HG02623 (cell line): ENCODE measurements at regions not wholly inside any gene's neighbourhood (a gene's known extent, or its start where the extent isn't known, plus 50 kb on each side); places are given as distances from the start of the nearest gene placed in this dataset.
"Not testable (repeated sequence)": the region's sequence is repeated elsewhere in the genome, so short reads cannot be mapped to it uniquely, and the experiment has no call there.

Experiments
- ATAC-seq: cut with Tn5 transposase; IDR thresholded peaks from one replicate; pipeline ENCODE4 v1.9.1; 2021; ENCODE audit warnings: moderate library complexity; ENCODE audit not compliant: unreplicated experiment

DNA sequence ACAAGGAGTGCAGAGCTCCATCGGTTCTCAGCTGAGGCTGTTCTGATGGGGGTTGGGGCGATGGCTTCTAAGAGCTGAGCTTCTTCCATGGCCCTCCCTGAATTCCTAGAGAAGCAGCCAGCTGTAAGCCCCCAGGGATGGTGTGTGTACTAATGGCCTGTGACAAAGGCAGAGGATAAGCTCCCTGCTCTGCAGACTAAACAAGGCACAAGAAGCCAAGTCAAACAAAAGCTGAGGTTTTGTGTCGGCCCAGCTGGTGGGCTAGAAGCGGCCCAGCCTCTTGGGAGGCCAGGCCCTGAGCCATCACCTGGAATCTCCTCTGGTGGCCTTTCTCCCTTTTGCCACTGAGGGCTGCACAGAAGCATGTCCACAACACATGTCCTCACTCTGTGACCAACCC, 75.0 kb upstream of the XPA start:
- ATAC-seq = no peak

DNA sequence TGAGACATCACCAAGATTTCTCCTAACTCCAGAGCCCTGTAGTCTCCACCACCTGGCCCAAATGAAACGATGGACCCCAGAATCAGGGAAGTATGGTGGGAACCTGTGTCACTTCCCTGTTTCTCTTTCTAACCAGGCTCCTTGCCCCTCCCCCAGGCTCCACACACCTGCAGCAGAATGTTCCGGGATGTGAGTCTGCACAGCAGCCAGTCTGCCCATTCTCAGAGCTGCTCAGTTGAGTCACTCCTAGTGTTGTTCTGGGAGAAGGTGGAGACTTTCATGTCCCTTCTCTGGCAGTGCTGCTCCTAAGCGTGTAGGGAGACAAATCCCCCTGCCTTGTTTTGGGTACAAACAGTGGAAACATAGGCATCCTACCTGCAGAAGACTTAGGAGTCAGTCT, 76.0 kb upstream of the XPA start:
- no peak for ATAC-seq

DNA sequence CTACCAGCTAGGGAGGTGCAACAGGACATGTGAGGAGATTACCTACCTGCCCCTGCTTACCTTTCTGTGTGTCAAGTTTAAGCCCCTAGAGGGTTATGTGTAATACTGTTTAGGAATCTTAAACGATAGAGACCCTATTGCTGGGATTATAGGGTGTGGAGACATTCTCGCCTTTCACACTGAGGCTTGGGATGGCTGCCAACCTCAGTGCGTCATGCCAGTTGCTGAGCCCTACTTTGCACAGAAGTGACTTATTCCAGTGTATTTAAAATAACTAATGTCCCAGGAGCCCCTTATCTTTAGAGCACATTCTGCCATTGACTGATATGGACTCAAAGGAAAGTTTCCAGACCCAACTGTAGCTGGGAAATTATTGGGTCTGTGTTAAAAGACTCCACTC, 76.6 kb upstream of the XPA start:
- ATAC-seq = no peak

DNA sequence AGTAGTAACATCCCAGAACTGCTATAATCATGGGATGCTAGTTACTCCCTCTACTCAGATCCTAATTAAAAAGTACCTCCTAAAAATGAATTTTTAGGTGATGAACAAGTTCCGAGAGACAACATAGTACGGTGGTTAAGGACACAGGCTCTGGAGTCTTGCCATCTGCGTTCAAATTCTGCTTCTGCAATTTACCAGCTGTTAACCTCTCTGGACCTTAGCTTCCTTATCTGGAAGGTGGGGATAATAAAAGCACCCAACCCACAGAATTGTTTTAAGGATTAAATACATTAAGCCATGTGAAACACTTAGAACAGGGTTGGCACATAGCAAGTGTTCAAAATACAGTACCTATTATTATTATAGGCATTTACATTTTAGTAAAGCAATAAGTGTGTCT, 77.5 kb upstream of the XPA start:
- ATAC-seq = no peak

DNA sequence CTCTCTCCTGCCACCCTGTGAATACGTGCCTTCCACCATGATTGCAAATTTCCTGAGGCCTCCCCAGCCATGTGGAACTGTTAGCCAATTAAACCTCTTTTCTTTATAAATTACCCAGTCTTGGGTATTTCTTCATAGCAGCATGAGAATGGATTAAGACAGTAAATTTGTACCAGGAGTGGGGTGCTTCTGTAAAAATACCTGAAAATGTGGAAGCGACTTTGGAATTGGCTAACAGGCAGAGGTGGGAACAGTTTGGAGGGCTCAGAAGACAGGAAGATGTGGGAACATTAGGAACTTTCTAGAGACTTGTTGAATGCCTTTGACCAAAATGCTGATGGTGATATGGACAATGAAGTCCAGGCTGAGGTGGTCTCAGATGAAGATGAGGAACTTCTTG, 74.3 kb upstream of the FOXE1 start:
- not testable (repeated sequence) for ATAC-seq

DNA sequence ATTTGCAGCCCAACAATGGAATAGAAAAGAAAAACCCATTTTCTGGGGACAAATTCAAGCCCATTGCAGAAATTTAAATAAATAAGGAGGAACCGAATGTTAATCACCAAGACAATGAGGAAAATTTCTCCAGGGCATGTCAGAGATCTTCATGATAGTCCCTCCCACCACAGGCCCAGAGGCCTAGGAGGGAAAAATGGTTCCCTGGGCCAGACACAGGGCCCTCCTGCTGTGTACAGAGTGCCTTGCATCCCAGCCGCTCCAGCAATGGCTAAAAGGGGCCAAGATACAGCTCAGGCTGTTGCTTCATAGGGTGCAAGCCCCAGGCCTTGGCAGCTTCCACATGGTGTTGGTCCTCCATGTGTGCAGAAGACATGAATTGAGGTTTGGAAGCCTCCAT, 73.4 kb upstream of the FOXE1 start:
- no peak for ATAC-seq

DNA sequence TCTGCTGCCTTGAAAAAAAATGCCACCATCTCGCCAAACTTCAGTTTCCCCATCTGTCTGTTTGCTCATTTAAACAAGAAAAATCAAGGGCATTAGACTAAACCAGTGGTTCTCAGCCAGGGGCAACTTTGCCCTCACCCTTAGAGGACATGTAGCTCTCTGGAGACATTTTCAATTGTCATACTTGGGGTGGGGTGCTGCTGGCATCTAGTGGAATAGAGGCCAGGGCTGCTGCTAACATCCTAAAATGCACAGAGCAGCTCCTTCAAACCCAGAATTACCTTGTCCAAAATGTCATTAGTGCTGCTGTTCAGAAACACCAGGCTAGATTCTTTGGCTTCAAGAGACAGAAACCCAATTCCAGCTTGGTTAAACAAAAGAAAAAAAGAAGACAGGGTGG, 71.1 kb upstream of the FOXE1 start:
- no peak for ATAC-seq

DNA sequence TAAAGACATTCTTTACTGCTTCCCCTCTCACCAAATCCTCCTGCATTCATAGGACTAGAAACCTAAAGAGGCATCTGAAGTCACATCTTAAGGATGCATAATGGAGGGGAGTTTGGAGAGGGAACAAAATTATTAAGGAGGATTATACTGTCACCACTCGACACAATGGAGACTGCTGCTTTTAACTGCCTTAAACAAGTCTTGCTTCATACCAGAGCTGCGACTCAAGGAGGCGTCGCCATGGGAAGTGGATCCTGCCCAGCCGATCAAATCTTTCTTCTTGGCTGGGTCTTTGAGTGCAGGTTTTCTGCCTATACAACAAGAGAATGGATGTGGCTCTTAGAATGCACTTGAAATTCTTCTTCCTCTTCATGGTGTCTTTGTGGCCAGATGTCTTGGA, 66.7 kb upstream of the FOXE1 start:
- ATAC-seq = no peak

DNA sequence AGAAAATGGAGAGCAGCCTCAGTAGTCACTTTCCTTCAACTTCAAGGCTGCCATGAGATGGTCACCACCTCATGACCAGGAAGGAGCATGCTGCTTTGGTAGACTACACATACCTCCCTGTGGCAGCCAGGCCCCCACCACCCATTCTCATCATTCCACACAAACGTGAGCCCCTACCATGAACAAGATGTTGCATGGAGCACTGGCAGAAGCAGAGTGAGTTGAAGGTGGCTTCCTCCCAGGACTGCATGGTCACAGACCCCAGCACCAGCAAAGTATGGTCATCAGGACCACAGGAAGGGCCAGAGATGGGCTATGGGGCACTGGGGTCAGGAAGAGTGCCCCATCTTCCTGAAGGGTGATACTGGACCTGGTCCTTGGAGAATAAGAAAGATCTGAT, 65.5 kb upstream of the FOXE1 start:
- no peak for ATAC-seq

DNA sequence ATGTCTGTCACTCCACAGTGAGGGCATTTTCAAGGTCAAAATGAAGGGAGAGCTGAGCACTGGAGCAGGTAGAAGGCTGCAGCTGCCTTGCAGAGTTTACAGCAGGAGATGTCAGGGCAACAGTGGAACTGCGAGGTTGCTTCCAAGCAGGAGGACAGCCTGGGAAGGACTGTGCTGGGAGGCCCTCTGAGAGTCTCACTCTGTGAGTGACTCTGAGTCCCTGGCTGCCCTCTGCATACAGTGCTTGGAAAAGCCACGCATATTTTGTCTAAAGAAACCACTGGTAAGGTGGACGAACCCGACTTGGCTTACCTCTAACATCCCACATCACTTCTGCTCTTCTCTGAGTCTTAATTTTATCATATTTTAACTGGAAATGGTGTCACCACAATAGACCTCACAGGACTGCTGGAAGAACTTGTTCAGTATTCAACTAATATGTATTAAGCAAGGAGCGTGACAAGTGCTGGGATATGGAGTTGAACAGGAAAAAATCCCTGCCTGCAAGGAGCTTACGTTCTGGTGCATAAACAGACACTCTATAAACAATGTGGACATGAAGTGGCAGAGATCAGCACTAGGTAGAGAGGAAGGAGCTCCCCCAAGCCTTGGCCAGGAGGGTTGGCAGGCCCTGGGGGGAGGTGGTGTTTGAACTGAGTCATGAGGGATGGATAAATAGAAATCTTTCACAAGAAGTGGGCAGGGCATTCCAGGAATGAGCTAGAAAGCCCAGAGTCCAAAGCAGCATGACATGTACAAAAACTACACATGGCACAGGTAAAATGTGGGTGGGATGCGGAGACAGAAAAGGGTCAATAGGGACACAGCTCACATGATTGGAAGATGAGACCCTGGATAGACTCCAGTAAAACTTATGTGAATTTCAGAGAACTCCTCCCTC, 64.0 kb upstream of the FOXE1 start:
- ATAC-seq = no peak

DNA sequence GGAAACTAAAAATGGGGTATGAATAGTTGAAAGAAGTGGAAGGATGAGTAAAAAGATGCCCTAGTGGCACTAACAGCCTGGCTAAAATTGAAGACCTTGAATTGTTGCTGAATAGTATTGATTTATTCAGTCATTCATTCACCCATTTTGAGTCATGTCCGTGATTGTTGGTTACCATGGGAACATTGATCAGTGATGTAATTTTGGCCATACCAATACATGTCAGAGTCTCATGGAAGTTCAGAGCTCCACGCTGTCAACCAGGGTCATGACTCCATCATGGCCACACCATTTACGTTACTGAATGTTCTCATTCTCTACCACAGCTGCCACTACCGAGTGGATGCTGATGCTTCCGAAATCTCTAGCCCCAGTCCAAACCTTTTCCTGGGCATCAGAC, 62.5 kb upstream of the FOXE1 start:
- ATAC-seq = no peak

DNA sequence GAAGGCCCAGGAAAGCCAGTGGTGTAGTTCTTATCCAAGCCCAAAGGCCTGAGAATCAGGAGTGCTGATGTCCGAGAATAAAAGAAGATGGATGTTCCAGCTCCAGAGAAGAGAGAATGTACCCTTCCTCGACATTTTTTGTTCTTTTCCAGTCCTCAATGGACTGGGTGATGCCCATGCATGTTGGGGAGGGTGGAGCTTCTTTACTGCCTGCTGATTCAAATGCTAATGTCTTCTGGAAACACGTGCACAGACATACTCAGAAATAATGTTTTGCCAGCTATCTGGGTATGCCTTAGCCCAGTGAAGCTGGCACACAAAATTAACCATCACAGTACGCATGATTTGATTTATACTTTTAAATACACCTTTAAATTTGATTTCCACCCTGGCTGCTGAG, 61.5 kb upstream of the FOXE1 start:
- no peak for ATAC-seq

DNA sequence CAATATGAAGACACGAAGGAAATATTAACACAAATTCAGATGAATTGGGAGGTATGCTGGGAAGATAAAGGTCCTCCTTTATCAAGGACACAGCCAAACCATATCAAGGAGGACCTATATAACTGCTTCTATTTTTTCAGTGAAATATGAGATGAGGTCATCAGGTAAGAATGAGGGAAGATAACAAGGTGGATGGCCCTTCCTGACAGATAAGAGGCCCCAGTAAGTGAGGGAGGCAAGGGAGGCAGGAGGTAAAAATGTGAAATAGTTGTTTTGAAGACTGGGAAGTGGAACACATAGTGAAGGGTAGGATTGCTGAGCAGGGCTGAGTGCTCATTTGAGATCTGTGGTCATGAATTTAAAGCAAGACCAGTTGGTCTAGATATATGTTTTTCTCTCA, 60.0 kb upstream of the FOXE1 start:
- no peak for ATAC-seq

DNA sequence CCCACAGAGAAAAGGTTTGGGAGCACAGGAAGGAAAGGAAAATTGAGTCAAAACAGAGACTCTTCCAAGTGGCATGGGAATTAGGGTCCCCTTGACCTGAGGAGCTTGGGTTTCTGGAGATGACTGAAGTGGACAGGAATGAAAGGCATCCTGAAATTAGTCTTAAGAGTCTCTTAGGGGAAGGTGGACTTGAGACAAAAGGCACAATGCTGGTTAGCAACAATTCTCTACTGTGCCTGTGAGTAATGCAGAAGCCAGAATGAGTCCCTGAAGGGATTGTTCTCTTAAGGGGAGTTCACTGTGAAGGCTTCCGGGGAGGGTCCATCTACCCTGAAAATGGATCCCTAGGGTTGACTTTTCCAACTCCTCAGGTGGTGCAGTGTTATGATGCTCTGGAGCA, 58.4 kb upstream of the FOXE1 start:
- no peak for ATAC-seq

DNA sequence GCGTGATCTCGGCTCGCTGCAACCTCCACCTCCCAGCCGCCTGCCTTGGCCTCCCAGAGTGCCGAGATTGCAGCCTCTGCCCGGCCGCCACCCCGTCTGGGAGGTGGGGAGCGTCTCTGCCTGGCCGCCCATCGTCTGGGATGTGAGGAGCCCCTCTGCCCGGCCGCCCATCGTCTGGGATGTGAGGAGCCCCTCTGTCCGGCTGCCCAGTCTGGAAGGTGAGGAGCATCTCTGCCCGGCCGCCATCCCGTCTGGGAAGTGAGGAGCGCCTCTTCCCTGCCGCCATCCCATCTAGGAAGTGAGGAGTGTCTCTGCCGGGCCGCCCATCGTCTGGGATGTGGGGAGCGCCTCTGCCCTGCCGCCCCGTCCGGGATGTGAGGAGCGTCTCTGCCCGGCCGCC, 56.9 kb upstream of the FOXE1 start:
- not testable (repeated sequence) for ATAC-seq

DNA sequence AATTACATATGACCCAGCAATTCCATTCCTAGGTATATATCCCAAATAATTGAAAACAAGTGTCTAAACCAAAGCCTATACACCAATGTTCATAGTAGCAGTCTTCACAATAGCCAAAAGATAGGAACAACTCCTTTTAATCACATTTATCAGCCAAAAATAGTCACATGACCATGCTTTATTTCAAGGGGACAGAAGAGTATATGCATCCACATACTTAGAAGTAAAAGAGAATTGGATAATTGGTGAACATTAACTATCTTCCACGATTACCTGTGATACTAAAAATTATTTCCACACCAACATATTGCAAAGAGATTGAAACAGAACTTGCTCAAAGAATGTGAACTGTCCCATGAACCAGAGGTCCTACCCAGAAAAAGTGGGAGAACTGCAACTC, 51.8 kb upstream of the FOXE1 start:
- ATAC-seq = no peak

DNA sequence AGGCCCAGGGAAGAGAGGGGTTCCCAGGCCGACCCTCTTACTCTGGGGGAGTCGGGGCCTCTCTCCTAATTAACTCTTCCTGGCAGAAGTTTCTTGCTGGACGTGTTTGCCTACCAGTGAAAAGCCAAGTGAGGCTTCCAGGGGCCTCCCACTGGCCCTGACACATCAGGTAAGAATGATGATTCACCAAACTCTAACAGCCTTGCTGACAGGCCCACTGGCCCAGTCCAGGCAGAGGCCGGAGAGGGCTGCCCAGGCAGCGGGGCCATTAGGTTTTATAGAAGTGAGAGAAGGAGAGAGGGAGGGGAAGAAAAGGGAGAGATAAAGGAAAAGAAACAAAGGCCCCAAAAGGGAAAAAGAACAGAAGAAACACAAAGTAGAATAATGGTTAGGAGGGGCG, 50.8 kb upstream of the FOXE1 start:
- no peak for ATAC-seq

DNA sequence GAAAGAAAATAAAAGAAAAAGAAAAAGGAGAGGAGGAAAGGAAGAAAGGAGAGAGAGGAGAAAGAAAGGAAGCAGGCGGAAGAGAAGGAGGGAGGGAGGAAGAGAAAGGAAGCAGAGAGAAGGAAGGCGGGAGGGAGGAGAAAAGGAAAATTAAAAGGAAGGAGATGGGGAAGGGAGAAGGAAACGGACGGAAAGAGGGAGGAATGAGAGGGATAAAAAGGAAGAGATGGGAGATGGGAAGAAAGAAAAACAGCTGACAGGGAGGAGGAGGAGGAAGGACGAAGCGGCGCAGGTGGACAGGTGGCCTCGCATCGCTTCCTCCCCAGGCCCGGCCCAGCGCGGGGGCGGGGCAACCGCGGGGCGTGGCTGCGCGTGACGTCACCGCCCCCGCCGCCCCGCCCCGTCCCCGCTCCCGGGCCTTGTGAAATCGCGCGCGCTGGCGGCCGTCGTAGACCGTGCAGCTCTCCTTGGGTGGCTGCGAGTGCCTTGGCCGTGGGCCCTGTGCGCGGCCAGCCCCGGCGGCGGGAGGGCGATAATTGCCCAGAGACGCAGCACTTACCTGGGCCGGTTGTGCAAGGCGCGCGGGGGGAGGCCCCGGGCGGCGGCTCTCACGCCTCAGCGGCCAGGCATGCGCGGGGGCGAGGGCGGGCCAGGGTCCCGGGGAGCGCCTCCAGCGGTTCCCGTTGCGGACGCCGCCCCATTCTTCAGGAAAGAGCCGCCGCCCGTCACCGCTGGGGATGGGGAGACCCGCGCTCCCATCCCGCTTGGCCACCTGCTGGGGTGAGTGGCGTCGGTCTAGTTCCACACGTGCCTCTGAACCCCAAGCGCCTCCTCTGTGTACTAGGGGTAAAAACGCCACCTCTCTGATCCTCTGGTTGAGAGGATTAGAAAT, 49.6 kb upstream of the FOXE1 start:
- ATAC-seq = peak; percentile 77
